ENCODE measurements at regions not wholly inside any gene's neighbourhood (a gene's known extent, or its start where the extent isn't known, plus 50 kb on each side); places are given as distances from the start of the nearest gene placed in this dataset.
"Not testable (repeated sequence)": the region's sequence is repeated elsewhere in the genome, so short reads cannot be mapped to it uniquely, and the experiment has no call there.

- Histone ChIP-seq H3K9me3 (ENCODE audit: control insufficient read depth, insufficient read depth, low read depth, low read length) (no peaks in the 10 kb centered on the region), H3K9ac (ENCODE audit: insufficient read depth, low read length) (no peak overlapping the region), H3K4me1 (ENCODE audit: control insufficient read depth, extremely low read depth, insufficient read depth, low read length) (no peaks in the 10 kb centered on the region)
Observed at GRCh38 chrX:120725874-120726273, 96.0 kb upstream of the C1GALT1C1 start.

GRCh38 chrX:120719622-120720021, 89.8 kb upstream of the C1GALT1C1 start:
- Histone ChIP-seq H3K4me2 (ENCODE audit: extremely low read depth, insufficient read depth, low read length) (no peak overlapping the region), H4K20me1 (ENCODE audit: control insufficient read depth, extremely low read depth, insufficient read depth, low read length) (no peaks in the 10 kb centered on the region), H3K36me3 (ENCODE audit: control insufficient read depth, insufficient read depth, low read length) (no peaks in the 10 kb centered on the region), H3K9me3 (ENCODE audit: control insufficient read depth, insufficient read depth, low read depth, low read length) (no peaks in the 10 kb centered on the region), H3K4me1 (ENCODE audit: control insufficient read depth, extremely low read depth, insufficient read depth, low read length) (no peaks in the 10 kb centered on the region), H3K27ac (ENCODE audit: insufficient read depth, low read length) (no peak overlapping the region), H3K9ac (ENCODE audit: insufficient read depth, low read length) (no peak overlapping the region), H3K27me3 (ENCODE audit: control insufficient read depth, insufficient read depth, low read length) (no peaks in the 10 kb centered on the region), H3K4me3 (replicated peaks in 1 of 4; ENCODE audit: control extremely low read depth in 1 of 4, insufficient read depth in 1 of 4, low read depth in 3 of 4, low read length in 4 of 4) (no peak overlapping the region), H3K79me2 (ENCODE audit: control insufficient read depth, insufficient read depth, low read length) (no peaks in the 10 kb centered on the region), H2AFZ (ENCODE audit: low read length) (no peak overlapping the region)
- no peak for DNase-seq (ENCODE audit: low read depth in 2 of 2)
- TF ChIP-seq CTCF (conservative IDR thresholded peaks at IDR 0.05 in 1 of 2, IDR thresholded peaks at IDR 0.05 in 1 of 2; ENCODE audit: low read depth in 1 of 2, low read length in 2 of 2) (no peak), EZH2 (IDR thresholded peaks at IDR 0.05; ENCODE audit: low read length, missing control alignments) (no peak)

More at GRCh38 chrX:120725874-120726273, 96.0 kb upstream of the C1GALT1C1 start:
- no peak for DNase-seq (ENCODE audit: low read depth in 2 of 2)
- Histone ChIP-seq H2AFZ (ENCODE audit: low read length) (no peak overlapping the region), H3K27me3 (ENCODE audit: control insufficient read depth, insufficient read depth, low read length) (no peaks in the 10 kb centered on the region), H3K4me2 (ENCODE audit: extremely low read depth, insufficient read depth, low read length) (no peak overlapping the region), H3K4me3 (replicated peaks in 1 of 4; ENCODE audit: control extremely low read depth in 1 of 4, insufficient read depth in 1 of 4, low read depth in 3 of 4, low read length in 4 of 4) (no peak overlapping the region), H3K36me3 (ENCODE audit: control insufficient read depth, insufficient read depth, low read length) (no peaks in the 10 kb centered on the region), H3K79me2 (ENCODE audit: control insufficient read depth, insufficient read depth, low read length) (no peaks in the 10 kb centered on the region), H3K27ac (ENCODE audit: insufficient read depth, low read length) (no peak overlapping the region), H4K20me1 (ENCODE audit: control insufficient read depth, extremely low read depth, insufficient read depth, low read length) (no peaks in the 10 kb centered on the region)
- no peak for TF ChIP-seq CTCF (conservative IDR thresholded peaks at IDR 0.05 in 1 of 2, IDR thresholded peaks at IDR 0.05 in 1 of 2; ENCODE audit: low read depth in 1 of 2, low read length in 2 of 2)

- no peaks in the 10 kb centered on the region for H3K27me3 ChIP-seq (ENCODE audit: control insufficient read depth, insufficient read depth, low read length)
- H3K36me3 ChIP-seq (ENCODE audit: control insufficient read depth, insufficient read depth, low read length) = no peaks in the 10 kb centered on the region
- no peak for DNase-seq (ENCODE audit: low read depth in 2 of 2)
- no peak overlapping the region for H3K27ac ChIP-seq (ENCODE audit: insufficient read depth, low read length)
- H3K9ac ChIP-seq (ENCODE audit: insufficient read depth, low read length) = no peak overlapping the region
- H3K4me1 ChIP-seq (ENCODE audit: control insufficient read depth, extremely low read depth, insufficient read depth, low read length) = no peaks in the 10 kb centered on the region
- no peak overlapping the region for H3K4me3 ChIP-seq (replicated peaks in 1 of 4; ENCODE audit: control extremely low read depth in 1 of 4, insufficient read depth in 1 of 4, low read depth in 3 of 4, low read length in 4 of 4)
- H2AFZ ChIP-seq (ENCODE audit: low read length) = no peak overlapping the region
- no peaks in the 10 kb centered on the region for H3K9me3 ChIP-seq (ENCODE audit: control insufficient read depth, insufficient read depth, low read depth, low read length)
- H3K79me2 ChIP-seq (ENCODE audit: control insufficient read depth, insufficient read depth, low read length) = no peaks in the 10 kb centered on the region
- no peak overlapping the region for H3K4me2 ChIP-seq (ENCODE audit: extremely low read depth, insufficient read depth, low read length)
- no peaks in the 10 kb centered on the region for H4K20me1 ChIP-seq (ENCODE audit: control insufficient read depth, extremely low read depth, insufficient read depth, low read length)
- TF ChIP-seq EZH2 (IDR thresholded peaks at IDR 0.05; ENCODE audit: low read length, missing control alignments) = no peak
- TF ChIP-seq CTCF (conservative IDR thresholded peaks at IDR 0.05 in 1 of 2, IDR thresholded peaks at IDR 0.05 in 1 of 2; ENCODE audit: low read depth in 1 of 2, low read length in 2 of 2) = no peak
Observed at GRCh38 chrX:120718969-120719368, 89.1 kb upstream of the C1GALT1C1 start.

GRCh38 chrX:120702337-120702736, 72.5 kb upstream of the C1GALT1C1 start:
- not testable (repeated sequence) for H3K4me1 ChIP-seq (ENCODE audit: control insufficient read depth, extremely low read depth, insufficient read depth, low read length); H3K4me2 ChIP-seq (ENCODE audit: extremely low read depth, insufficient read depth, low read length); H3K9me3 ChIP-seq (ENCODE audit: control insufficient read depth, insufficient read depth, low read depth, low read length); H2AFZ ChIP-seq (ENCODE audit: low read length); H3K36me3 ChIP-seq (ENCODE audit: control insufficient read depth, insufficient read depth, low read length); H4K20me1 ChIP-seq (ENCODE audit: control insufficient read depth, extremely low read depth, insufficient read depth, low read length); H3K27ac ChIP-seq (ENCODE audit: insufficient read depth, low read length); H3K9ac ChIP-seq (ENCODE audit: insufficient read depth, low read length); H3K4me3 ChIP-seq (replicated peaks in 1 of 4; ENCODE audit: control extremely low read depth in 1 of 4, insufficient read depth in 1 of 4, low read depth in 3 of 4, low read length in 4 of 4); H3K79me2 ChIP-seq (ENCODE audit: control insufficient read depth, insufficient read depth, low read length); DNase-seq (ENCODE audit: low read depth in 2 of 2); H3K27me3 ChIP-seq (ENCODE audit: control insufficient read depth, insufficient read depth, low read length)
